Neural cell (in vitro differentiated cells): ENCODE measurements at regions not wholly inside any gene's neighbourhood (a gene's known extent, or its start where the extent isn't known, plus 50 kb on each side); places are given as distances from the start of the nearest gene placed in this dataset.
A peak's percentile ranks its signal among the peaks of the same experiment; 100 is the strongest.

Experiments
- H2AFZ ChIP-seq: fragments of 200-600, 300-800 bp; sonication (generic), shearing (Covaris generic); 2 replicates; pipeline ENCODE4 v1.6.0; 2014; ENCODE audit warnings: low read depth, mild to moderate bottlenecking, antibody characterized with exemption, low read length, moderate library complexity
- H3F3A ChIP-seq: fragments of 200-600 bp; shearing (Covaris generic); 2 replicates; pipeline ENCODE4 v1.6.1; 2016; ENCODE audit warnings: mild to moderate bottlenecking, moderate library complexity, mixed read lengths, antibody characterized with exemption, low read length; ENCODE audit not compliant: insufficient read depth, poor library complexity, severe bottlenecking
- H3K27ac ChIP-seq: fragments of 200-600, 300-800 bp; sonication (generic), shearing (Covaris generic); 2 replicates; pipeline ENCODE4 v1.5.1; 2014; ENCODE audit warnings: mild to moderate bottlenecking, low read length, moderate library complexity
- H3K27me3 ChIP-seq: fragments of 300-800, 200-600 bp; sonication (generic), shearing (Covaris generic); 2 replicates; pipeline ENCODE4 v1.6.0; 2014; ENCODE audit warnings: mild to moderate bottlenecking, low read depth, low read length, moderate library complexity; ENCODE audit not compliant: insufficient read depth
- H3K36me3 ChIP-seq: fragments of 300-800, 200-600 bp; sonication (generic), shearing (Covaris generic); 2 replicates; pipeline ENCODE4 v1.5.1; 2014; ENCODE audit warnings: mild to moderate bottlenecking, antibody characterized with exemption, low read length, moderate library complexity; ENCODE audit not compliant: insufficient read depth
- H3K4me2 ChIP-seq: fragments of 300-800, 200-600 bp; sonication (generic), shearing (Covaris generic); 2 replicates; pipeline ENCODE4 v1.6.0; 2014; ENCODE audit warnings: mild to moderate bottlenecking, low read length
- H3K4me3 ChIP-seq: fragments of 300-800, 200-600 bp; sonication (generic), shearing (Covaris generic); 2 replicates; pipeline ENCODE4 v1.5.1; 2014; ENCODE audit warnings: mild to moderate bottlenecking, low read length, moderate library complexity
- H3K79me2 ChIP-seq: fragments of 200-600 bp; shearing (Covaris generic); replicated peaks from 2 replicates; pipeline ENCODE4 v1.6.0; 2014; ENCODE audit warnings: mild to moderate bottlenecking, low read length, moderate library complexity; ENCODE audit not compliant: insufficient read depth
- H3K9ac ChIP-seq: fragments of 300-800, 200-600 bp; sonication (generic), shearing (Covaris generic); 2 replicates; pipeline ENCODE4 v1.6.1; 2016; ENCODE audit warnings: mild to moderate bottlenecking, low read length, mixed read lengths
- H3K9me2 ChIP-seq: fragments of 200-600 bp; shearing (Covaris generic); 2 replicates; pipeline ENCODE4 v1.6.1; 2016; ENCODE audit warnings: mild to moderate bottlenecking, low read length, mixed read lengths; ENCODE audit not compliant: insufficient read depth
- H3K9me3 ChIP-seq: fragments of 200-600, 300-800 bp; sonication (generic), shearing (Covaris generic); 2 replicates; pipeline ENCODE4 v1.6.1; 2016; ENCODE audit warnings: mild to moderate bottlenecking, mixed run types, low read length, moderate library complexity, mixed read lengths
- H4K20me1 ChIP-seq: fragments of 200-600 bp; shearing (Covaris generic); 2 replicates; pipeline ENCODE4 v1.6.1; 2016; ENCODE audit warnings: mild to moderate bottlenecking, mixed run types; ENCODE audit not compliant: insufficient read depth
- EP300 ChIP-seq: fragments of 450-650 bp; conservative IDR thresholded peaks from 2 replicates; pipeline ENCODE4 v1.6.1; 2014; ENCODE audit warnings: antibody characterized with exemption, mild to moderate bottlenecking, moderate library complexity; ENCODE audit not compliant: poor library complexity, severe bottlenecking
- EZH2 ChIP-seq: fragments of 200-600, 300-800 bp; shearing (Covaris generic), sonication (generic); IDR thresholded peaks from 2 replicates; pipeline ENCODE4 v1.6.1; 2014; ENCODE audit warnings: antibody characterized with exemption, low read length, borderline replicate concordance, mild to moderate bottlenecking; ENCODE audit not compliant: insufficient read depth, poor library complexity, severe bottlenecking
- MXI1 ChIP-seq: fragments of 450-650 bp; conservative IDR thresholded peaks from 2 replicates; pipeline ENCODE4 v1.6.1; 2014; ENCODE audit warnings: antibody characterized with exemption, mild to moderate bottlenecking; ENCODE audit not compliant: poor library complexity, severe bottlenecking
- POLR2AphosphoS5 ChIP-seq: IDR thresholded peaks from 2 replicates; pipeline ENCODE4 v1.6.1; 2012
- RAD21 ChIP-seq: fragments of 450-650 bp; conservative IDR thresholded peaks from 2 replicates; pipeline ENCODE4 v1.6.1; 2014; ENCODE audit warnings: antibody characterized with exemption, mild to moderate bottlenecking, moderate library complexity
- REST ChIP-seq: IDR thresholded peaks from 2 replicates; pipeline ENCODE4 v1.6.1; 2012; ENCODE audit warnings: borderline replicate concordance
- SMC3 ChIP-seq: fragments of 450-650 bp; conservative IDR thresholded peaks from 2 replicates; pipeline ENCODE4 v1.6.1; 2014; ENCODE audit warnings: antibody characterized with exemption, mild to moderate bottlenecking, moderate library complexity; ENCODE audit not compliant: poor library complexity
- TAF1 ChIP-seq: IDR thresholded peaks from 2 replicates; pipeline ENCODE4 v1.6.1; 2012; ENCODE audit warnings: low read depth
- TF ChIP-seq, protein P1 (sequence below): fragments of 450-650 bp; IDR thresholded peaks from 2 replicates; pipeline ENCODE4 v1.5.1; 2014; ENCODE audit warnings: antibody characterized with exemption, mild to moderate bottlenecking, moderate library complexity; ENCODE audit not compliant: poor library complexity, severe bottlenecking

DNA sequence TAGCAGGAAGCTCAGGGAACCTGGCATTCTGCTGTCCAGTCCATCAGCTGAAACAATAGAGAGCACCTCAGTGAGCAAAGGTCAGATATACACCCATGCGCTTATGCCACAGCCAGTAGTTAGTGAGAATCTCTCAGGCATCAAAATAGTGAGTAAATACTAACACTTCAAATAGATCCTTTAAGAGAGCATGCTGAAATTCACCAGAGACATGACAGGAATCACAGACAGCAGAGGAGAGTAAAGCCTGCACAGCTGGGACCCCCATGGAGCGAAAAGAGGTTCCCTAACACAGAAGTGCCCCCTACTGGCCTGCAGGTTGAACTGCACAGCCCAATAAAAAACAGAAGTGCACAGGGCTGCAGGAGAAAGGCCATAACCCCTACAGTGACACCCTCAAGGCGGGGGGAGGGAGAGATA is 57.6 kb upstream of the ANTXRL start:
- H3K79me2 ChIP-seq = no peaks in the 10 kb centered on the region
- no peaks in the 10 kb centered on the region for H3K27me3 ChIP-seq
- H3K9me2 ChIP-seq = no peaks in the 10 kb centered on the region
- H3K36me3 ChIP-seq = no peaks in the 10 kb centered on the region
- no peaks in the 10 kb centered on the region for H4K20me1 ChIP-seq
- TF ChIP-seq, protein P1, sequence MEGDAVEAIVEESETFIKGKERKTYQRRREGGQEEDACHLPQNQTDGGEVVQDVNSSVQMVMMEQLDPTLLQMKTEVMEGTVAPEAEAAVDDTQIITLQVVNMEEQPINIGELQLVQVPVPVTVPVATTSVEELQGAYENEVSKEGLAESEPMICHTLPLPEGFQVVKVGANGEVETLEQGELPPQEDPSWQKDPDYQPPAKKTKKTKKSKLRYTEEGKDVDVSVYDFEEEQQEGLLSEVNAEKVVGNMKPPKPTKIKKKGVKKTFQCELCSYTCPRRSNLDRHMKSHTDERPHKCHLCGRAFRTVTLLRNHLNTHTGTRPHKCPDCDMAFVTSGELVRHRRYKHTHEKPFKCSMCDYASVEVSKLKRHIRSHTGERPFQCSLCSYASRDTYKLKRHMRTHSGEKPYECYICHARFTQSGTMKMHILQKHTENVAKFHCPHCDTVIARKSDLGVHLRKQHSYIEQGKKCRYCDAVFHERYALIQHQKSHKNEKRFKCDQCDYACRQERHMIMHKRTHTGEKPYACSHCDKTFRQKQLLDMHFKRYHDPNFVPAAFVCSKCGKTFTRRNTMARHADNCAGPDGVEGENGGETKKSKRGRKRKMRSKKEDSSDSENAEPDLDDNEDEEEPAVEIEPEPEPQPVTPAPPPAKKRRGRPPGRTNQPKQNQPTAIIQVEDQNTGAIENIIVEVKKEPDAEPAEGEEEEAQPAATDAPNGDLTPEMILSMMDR = peak; percentile 70
- TF ChIP-seq RAD21 = peak; percentile 30
- TF ChIP-seq MXI1 = no peak
- TF ChIP-seq EZH2 = no peak
- TF ChIP-seq EP300 = no peak
- no peak for TF ChIP-seq POLR2AphosphoS5
- no peak overlapping the region for H3K9ac ChIP-seq
- no peaks in the 10 kb centered on the region for H3K9me3 ChIP-seq
- H3K27ac ChIP-seq = no peak overlapping the region
- no peaks in the 10 kb centered on the region for H3F3A ChIP-seq
- no peak overlapping the region for H3K4me3 ChIP-seq
- no peak overlapping the region for H3K4me2 ChIP-seq
- no peak overlapping the region for H2AFZ ChIP-seq

DNA sequence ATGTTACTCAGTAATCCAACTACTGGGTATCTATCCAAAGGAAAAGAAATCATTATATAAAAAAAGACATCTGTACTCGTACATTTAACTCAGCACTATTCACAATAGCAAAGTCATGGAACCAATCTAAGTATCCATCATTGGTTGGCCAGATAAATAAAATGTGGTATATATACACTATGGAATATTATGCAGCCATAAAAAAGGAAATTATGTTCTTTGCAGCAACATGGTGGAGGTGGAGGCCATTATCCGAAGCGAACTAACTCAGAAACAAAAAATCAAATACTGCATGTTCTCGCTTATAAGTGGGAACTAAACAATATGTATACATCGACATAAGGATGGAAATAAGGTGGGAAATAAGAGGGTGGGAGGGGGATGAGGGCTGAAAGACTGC is 56.2 kb upstream of the ANTXRL start:
- Histone ChIP-seq H3K4me2 (no peak overlapping the region), H3K36me3 (no peaks in the 10 kb centered on the region), H3K4me3 (no peak overlapping the region), H3K27me3 (no peaks in the 10 kb centered on the region), H3K9ac (no peak overlapping the region), H3F3A (no peaks in the 10 kb centered on the region), H3K9me2 (no peaks in the 10 kb centered on the region), H3K79me2 (no peaks in the 10 kb centered on the region), H2AFZ (no peak overlapping the region), H3K27ac (no peak overlapping the region), H4K20me1 (no peaks in the 10 kb centered on the region), H3K9me3 (no peaks in the 10 kb centered on the region)
- no peak for TF ChIP-seq RAD21
- TF ChIP-seq EZH2 = no peak
- TF ChIP-seq EP300 = no peak
- TF ChIP-seq TAF1 = no peak
- no peak for TF ChIP-seq MXI1
- TF ChIP-seq, protein P1 = no peak
- TF ChIP-seq SMC3 = no peak
- no peak for TF ChIP-seq REST
- no peak for TF ChIP-seq POLR2AphosphoS5
